Smooth muscle cell (in vitro differentiated cells): ENCODE measurements at regions not wholly inside any gene's neighbourhood (a gene's known extent, or its start where the extent isn't known, plus 50 kb on each side); places are given as distances from the start of the nearest gene placed in this dataset.

Source experiments
- DNase-seq: peaks from one replicate; lab custom pipeline; 2025; ENCODE audit not compliant: unreplicated experiment; lab: John Stamatoyannopoulos, UW
- H2AFZ ChIP-seq: fragments of 200-600 bp; sonication (generic); 2 replicates; pipeline ENCODE4 v1.6.0; 2016; ENCODE audit warnings: antibody characterized with exemption, low read depth, mild to moderate bottlenecking
- H3F3A ChIP-seq: fragments of 200-600 bp; sonication (generic); 2 replicates; pipeline ENCODE4 v1.6.0; 2017; ENCODE audit warnings: antibody characterized with exemption, low read depth
- H3K27ac ChIP-seq: fragments of 200-600 bp; sonication (generic); 2 replicates; pipeline ENCODE4 v1.5.1; 2016; ENCODE audit warnings: low read depth, mild to moderate bottlenecking
- H3K27me3 ChIP-seq: fragments of 200-600 bp; sonication (generic); 2 replicates; pipeline ENCODE4 v1.6.1; 2016; ENCODE audit warnings: low read depth, mild to moderate bottlenecking
- H3K36me3 ChIP-seq: fragments of 200-600 bp; sonication (generic); 2 replicates; pipeline ENCODE4 v1.5.1; 2016; ENCODE audit warnings: low read depth
- H3K4me1 ChIP-seq: fragments of 200-600 bp; sonication (generic); 2 replicates; pipeline ENCODE4 v1.5.1; 2016; ENCODE audit warnings: low read depth
- H3K4me2 ChIP-seq: fragments of 200-600 bp; sonication (generic); 2 replicates; pipeline ENCODE4 v1.6.0; 2016; ENCODE audit warnings: mild to moderate bottlenecking
- H3K4me3 ChIP-seq: fragments of 200-600 bp; sonication (generic); 2 replicates; pipeline ENCODE4 v1.5.1; 2016; ENCODE audit warnings: mild to moderate bottlenecking
- H3K79me2 ChIP-seq: fragments of 200-600 bp; sonication (generic); 2 replicates; pipeline ENCODE4 v1.6.0; 2016; ENCODE audit warnings: low read depth, mild to moderate bottlenecking
- H3K9ac ChIP-seq: fragments of 200-600 bp; sonication (generic); 2 replicates; pipeline ENCODE4 v1.6.0; 2016; ENCODE audit warnings: low read depth
- H3K9me3 ChIP-seq: fragments of 200-600 bp; sonication (generic); replicated peaks from 2 replicates; pipeline ENCODE4 v1.5.1; 2016; ENCODE audit warnings: low read depth
- H4K20me1 ChIP-seq: fragments of 200-600 bp; sonication (generic); 2 replicates; pipeline ENCODE4 v1.6.0; 2016; ENCODE audit warnings: low read depth
- WGBS: methylation state at CpG from one replicate; pipeline ENCODE4 v1.1.7; 2016; ENCODE audit warnings: low lambda C conversion rate; 5-methylcytosine and 5-hydroxymethylcytosine counted together
- TF ChIP-seq, protein P1 (sequence below): fragments of 200-600 bp; sonication (generic); IDR thresholded peaks from 2 replicates; pipeline ENCODE4 v1.5.1; 2017; ENCODE audit warnings: borderline replicate concordance, mild to moderate bottlenecking, antibody characterized with exemption; ENCODE audit not compliant: insufficient read depth, poor library complexity, severe bottlenecking

DNA sequence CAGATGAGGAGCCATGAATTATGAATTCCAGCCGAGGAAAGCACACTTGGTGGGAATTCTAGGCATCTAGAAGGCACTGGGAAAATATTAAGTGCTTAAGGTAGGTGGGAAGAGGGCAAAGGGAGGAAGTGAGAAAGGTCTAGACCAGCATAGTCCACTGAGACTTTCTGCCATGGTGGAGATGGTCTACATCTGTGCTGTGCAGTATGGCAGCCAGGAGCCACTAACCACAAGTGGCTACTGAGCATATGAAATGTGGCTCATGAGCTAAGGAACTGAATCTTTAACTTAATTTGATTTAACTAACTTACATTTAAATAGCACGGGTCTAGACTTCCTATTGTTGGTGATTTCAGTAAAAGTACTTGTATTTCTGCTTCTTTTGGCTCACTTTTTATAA, 82.5 kb upstream of the SEM1 start:
- WGBS, result 81% methylated on average over 2 of the region's 2 CpGs
- Histone ChIP-seq H3K4me2 (no peak overlapping the region), H3K79me2 (no peaks in the 10 kb centered on the region), H2AFZ (no peak overlapping the region), H3K27me3 (no peaks in the 10 kb centered on the region), H3K9ac (no peak overlapping the region), H3K4me3 (no peak overlapping the region), H4K20me1 (no peaks in the 10 kb centered on the region), H3K4me1 (no peaks in the 10 kb centered on the region), H3K9me3 (no peaks in the 10 kb centered on the region), H3K36me3 (no peaks in the 10 kb centered on the region), H3F3A (no peaks in the 10 kb centered on the region), H3K27ac (no peak overlapping the region)
- DNase-seq, result no peak
- TF ChIP-seq, protein P1, sequence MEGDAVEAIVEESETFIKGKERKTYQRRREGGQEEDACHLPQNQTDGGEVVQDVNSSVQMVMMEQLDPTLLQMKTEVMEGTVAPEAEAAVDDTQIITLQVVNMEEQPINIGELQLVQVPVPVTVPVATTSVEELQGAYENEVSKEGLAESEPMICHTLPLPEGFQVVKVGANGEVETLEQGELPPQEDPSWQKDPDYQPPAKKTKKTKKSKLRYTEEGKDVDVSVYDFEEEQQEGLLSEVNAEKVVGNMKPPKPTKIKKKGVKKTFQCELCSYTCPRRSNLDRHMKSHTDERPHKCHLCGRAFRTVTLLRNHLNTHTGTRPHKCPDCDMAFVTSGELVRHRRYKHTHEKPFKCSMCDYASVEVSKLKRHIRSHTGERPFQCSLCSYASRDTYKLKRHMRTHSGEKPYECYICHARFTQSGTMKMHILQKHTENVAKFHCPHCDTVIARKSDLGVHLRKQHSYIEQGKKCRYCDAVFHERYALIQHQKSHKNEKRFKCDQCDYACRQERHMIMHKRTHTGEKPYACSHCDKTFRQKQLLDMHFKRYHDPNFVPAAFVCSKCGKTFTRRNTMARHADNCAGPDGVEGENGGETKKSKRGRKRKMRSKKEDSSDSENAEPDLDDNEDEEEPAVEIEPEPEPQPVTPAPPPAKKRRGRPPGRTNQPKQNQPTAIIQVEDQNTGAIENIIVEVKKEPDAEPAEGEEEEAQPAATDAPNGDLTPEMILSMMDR, result no peak

DNA sequence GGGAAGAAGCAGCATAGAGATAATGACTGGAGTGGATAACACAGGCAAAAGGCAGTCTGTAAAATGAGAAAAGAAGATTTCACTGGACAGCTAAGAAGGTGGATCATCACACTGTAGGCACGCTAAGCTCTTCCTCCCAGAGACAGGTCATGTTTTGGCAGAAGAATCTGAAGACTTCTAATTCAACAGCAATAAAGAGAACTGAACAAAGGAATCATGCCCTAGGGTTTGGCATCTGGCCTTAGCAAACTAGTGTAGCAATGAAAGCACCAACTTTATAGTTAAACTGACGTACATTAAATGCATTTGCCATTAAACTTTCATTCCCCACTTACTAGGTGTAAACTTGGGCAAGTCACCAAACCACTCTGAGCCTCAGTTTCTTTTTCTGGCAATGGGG, 84.4 kb upstream of the SEM1 start:
- Histone ChIP-seq H2AFZ (no peak overlapping the region), H3K4me3 (no peak overlapping the region), H3K27me3 (no peaks in the 10 kb centered on the region), H3K36me3 (no peaks in the 10 kb centered on the region), H3K27ac (no peak overlapping the region), H3F3A (no peaks in the 10 kb centered on the region), H3K79me2 (no peaks in the 10 kb centered on the region), H3K4me2 (no peak overlapping the region), H4K20me1 (no peaks in the 10 kb centered on the region), H3K9me3 (no peaks in the 10 kb centered on the region), H3K9ac (no peak overlapping the region), H3K4me1 (no peaks in the 10 kb centered on the region)
- no peak for DNase-seq
- TF ChIP-seq, protein P1, result no peak
- 93% methylated on average over 2 of the region's 2 CpGs for WGBS

DNA sequence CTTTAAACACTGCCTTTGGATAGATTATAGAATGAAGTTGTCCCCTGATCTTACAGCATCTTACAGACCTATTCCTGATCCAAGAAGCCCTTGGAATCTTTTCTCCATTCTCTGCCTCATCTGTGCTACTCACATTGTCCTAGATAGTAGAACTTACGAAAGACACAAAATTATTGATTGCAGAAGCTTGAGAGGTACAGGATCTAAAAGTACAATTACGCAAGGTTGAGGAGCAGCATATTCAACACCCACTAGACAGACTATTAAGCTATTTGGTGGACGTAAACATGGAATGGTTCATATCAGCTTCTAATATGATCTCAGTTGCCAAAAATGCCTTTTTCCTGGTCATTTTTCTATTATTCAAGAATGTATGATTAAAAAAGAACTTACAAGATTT, 90.5 kb upstream of the SEM1 start:
- TF ChIP-seq, protein P1, result no peak
- no peak overlapping the region for H3K9ac ChIP-seq
- H3K9me3 ChIP-seq, result no peaks in the 10 kb centered on the region
- H3K27me3 ChIP-seq, result no peaks in the 10 kb centered on the region
- 89% methylated on average over 3 of the region's 3 CpGs for WGBS
- no peaks in the 10 kb centered on the region for H4K20me1 ChIP-seq
- no peaks in the 10 kb centered on the region for H3K36me3 ChIP-seq
- no peak overlapping the region for H2AFZ ChIP-seq
- no peaks in the 10 kb centered on the region for H3K4me1 ChIP-seq
- H3K27ac ChIP-seq, result no peak overlapping the region
- H3K79me2 ChIP-seq, result no peaks in the 10 kb centered on the region
- DNase-seq, result no peak
- H3K4me3 ChIP-seq, result no peak overlapping the region
- no peak overlapping the region for H3K4me2 ChIP-seq
- no peaks in the 10 kb centered on the region for H3F3A ChIP-seq

DNA sequence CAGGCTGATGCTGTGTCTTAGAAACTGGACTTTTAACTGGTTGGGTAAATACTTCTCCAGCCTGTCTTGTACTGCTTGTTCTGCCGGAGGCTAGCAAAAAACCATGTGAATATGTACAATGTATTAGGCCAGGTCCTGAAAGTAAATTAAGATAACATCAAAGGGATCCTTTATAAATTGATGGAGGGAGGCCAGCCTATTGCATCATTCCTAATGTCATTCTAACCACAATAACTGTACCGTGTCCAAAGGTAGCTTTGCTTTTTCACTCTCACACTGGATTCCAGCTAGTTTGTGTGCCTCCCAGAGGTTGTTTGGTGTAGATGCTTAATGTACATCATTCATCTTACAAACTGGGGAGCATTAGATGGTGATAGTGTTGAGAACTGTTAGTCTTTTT, 91.2 kb upstream of the SEM1 start:
- no peak overlapping the region for H3K9ac ChIP-seq
- H4K20me1 ChIP-seq, result no peaks in the 10 kb centered on the region
- no peaks in the 10 kb centered on the region for H3K36me3 ChIP-seq
- H3K27ac ChIP-seq, result no peak overlapping the region
- H3K4me2 ChIP-seq, result no peak overlapping the region
- no peak overlapping the region for H3K4me3 ChIP-seq
- no peak overlapping the region for H2AFZ ChIP-seq
- no peak for DNase-seq
- H3K27me3 ChIP-seq, result no peaks in the 10 kb centered on the region
- no peaks in the 10 kb centered on the region for H3K4me1 ChIP-seq
- H3F3A ChIP-seq, result no peaks in the 10 kb centered on the region
- H3K79me2 ChIP-seq, result no peaks in the 10 kb centered on the region
- H3K9me3 ChIP-seq, result no peaks in the 10 kb centered on the region
- TF ChIP-seq, protein P1, result no peak
- WGBS, result 81% methylated on average over 2 of the region's 2 CpGs
